ENCODE measurements at regions not wholly inside any gene's neighbourhood (a gene's known extent, or its start where the extent isn't known, plus 50 kb on each side); places are given as distances from the start of the nearest gene placed in this dataset.

- H3K4me3 ChIP-seq (ENCODE audit: low read depth in 1 of 5, low read length in 5 of 5) = no peak overlapping the region
- peaks cover 0 to 7% (median 3%) of the 10 kb centered on the region in 5 donors for H3K9me3 ChIP-seq (ENCODE audit: control insufficient read depth in 5 of 5, low read length in 5 of 5)
- H3K27me3 ChIP-seq (ENCODE audit: control insufficient read depth in 5 of 5, insufficient read depth in 4 of 5, low read length in 5 of 5) = peaks cover 0 to 8% (median 4%) of the 10 kb centered on the region in 5 donors
- H3K4me1 ChIP-seq (ENCODE audit: control insufficient read depth in 5 of 5, insufficient read depth in 5 of 5, low read length in 5 of 5) = no peaks in the 10 kb centered on the region
- H3K9ac ChIP-seq (ENCODE audit: low read length in 5 of 5) = no peak overlapping the region
- no peaks in the 10 kb centered on the region for H3K36me3 ChIP-seq (ENCODE audit: control insufficient read depth in 5 of 5, insufficient read depth in 5 of 5, low read length in 5 of 5)
- no peak overlapping the region for H3K27ac ChIP-seq (ENCODE audit: low read depth, low read length)
Measured at GRCh38 chr22:34702279-34702678, 363.7 kb upstream of the ISX start.

GRCh38 chr22:34709641-34710040 lies 356.3 kb upstream of the ISX start:
- Histone ChIP-seq H3K9me3 (ENCODE audit: control insufficient read depth in 5 of 5, low read length in 5 of 5) (peaks cover 0 to 7% (median 0%) of the 10 kb centered on the region in 5 donors), H3K4me3 (ENCODE audit: low read depth in 1 of 5, low read length in 5 of 5) (no peak overlapping the region), H3K4me1 (ENCODE audit: control insufficient read depth in 5 of 5, insufficient read depth in 5 of 5, low read length in 5 of 5) (no peaks in the 10 kb centered on the region), H3K36me3 (ENCODE audit: control insufficient read depth in 5 of 5, insufficient read depth in 5 of 5, low read length in 5 of 5) (no peaks in the 10 kb centered on the region), H3K27me3 (ENCODE audit: control insufficient read depth in 5 of 5, insufficient read depth in 4 of 5, low read length in 5 of 5) (peaks cover 0 to 5% (median 0%) of the 10 kb centered on the region in 5 donors), H3K27ac (ENCODE audit: low read depth, low read length) (no peak overlapping the region), H3K9ac (ENCODE audit: low read length in 5 of 5) (no peak overlapping the region)

GRCh38 chr22:34722901-34723300 lies 343.1 kb upstream of the ISX start:
- no peak overlapping the region for H3K27ac ChIP-seq (ENCODE audit: low read depth, low read length)
- H3K4me3 ChIP-seq (ENCODE audit: low read depth in 1 of 5, low read length in 5 of 5) = no peak overlapping the region
- no peaks in the 10 kb centered on the region for H3K27me3 ChIP-seq (ENCODE audit: control insufficient read depth in 5 of 5, insufficient read depth in 4 of 5, low read length in 5 of 5)
- no peaks in the 10 kb centered on the region for H3K36me3 ChIP-seq (ENCODE audit: control insufficient read depth in 5 of 5, insufficient read depth in 5 of 5, low read length in 5 of 5)
- H3K4me1 ChIP-seq (ENCODE audit: control insufficient read depth in 5 of 5, insufficient read depth in 5 of 5, low read length in 5 of 5) = no peaks in the 10 kb centered on the region
- peaks cover 0 to 16% (median 13%) of the 10 kb centered on the region in 5 donors for H3K9me3 ChIP-seq (ENCODE audit: control insufficient read depth in 5 of 5, low read length in 5 of 5)
- no peak overlapping the region for H3K9ac ChIP-seq (ENCODE audit: low read length in 5 of 5)

- no peak overlapping the region for H3K9ac ChIP-seq (ENCODE audit: low read length in 5 of 5)
- no peaks in the 10 kb centered on the region for H3K4me1 ChIP-seq (ENCODE audit: control insufficient read depth in 5 of 5, insufficient read depth in 5 of 5, low read length in 5 of 5)
- H3K27ac ChIP-seq (ENCODE audit: low read depth, low read length) = no peak overlapping the region
- H3K9me3 ChIP-seq (ENCODE audit: control insufficient read depth in 5 of 5, low read length in 5 of 5) = peaks cover 2 to 15% (median 4%) of the 10 kb centered on the region in 5 donors
- H3K4me3 ChIP-seq (ENCODE audit: low read depth in 1 of 5, low read length in 5 of 5) = no peak overlapping the region
- H3K27me3 ChIP-seq (ENCODE audit: control insufficient read depth in 5 of 5, insufficient read depth in 4 of 5, low read length in 5 of 5) = peaks cover 0 to 2% (median 0%) of the 10 kb centered on the region in 5 donors
- no peaks in the 10 kb centered on the region for H3K36me3 ChIP-seq (ENCODE audit: control insufficient read depth in 5 of 5, insufficient read depth in 5 of 5, low read length in 5 of 5)
Measured at GRCh38 chr22:34736081-34736480, 329.9 kb upstream of the ISX start.

GRCh38 chr22:34738661-34739400 lies 327.1 kb upstream of the ISX start:
- no peak overlapping the region for H3K4me3 ChIP-seq (ENCODE audit: low read depth in 1 of 5, low read length in 5 of 5)
- no peaks in the 10 kb centered on the region for H3K36me3 ChIP-seq (ENCODE audit: control insufficient read depth in 5 of 5, insufficient read depth in 5 of 5, low read length in 5 of 5)
- H3K4me1 ChIP-seq (ENCODE audit: control insufficient read depth in 5 of 5, insufficient read depth in 5 of 5, low read length in 5 of 5) = no peaks in the 10 kb centered on the region
- peaks cover 1 to 13% (median 2%) of the 10 kb centered on the region in 5 donors for H3K9me3 ChIP-seq (ENCODE audit: control insufficient read depth in 5 of 5, low read length in 5 of 5)
- H3K27me3 ChIP-seq (ENCODE audit: control insufficient read depth in 5 of 5, insufficient read depth in 4 of 5, low read length in 5 of 5) = peaks cover 0 to 2% (median 0%) of the 10 kb centered on the region in 5 donors
- H3K27ac ChIP-seq (ENCODE audit: low read depth, low read length) = no peak overlapping the region
- H3K9ac ChIP-seq (ENCODE audit: low read length in 5 of 5) = no peak overlapping the region

GRCh38 chr22:34743110-34743751 lies 322.7 kb upstream of the ISX start:
- Histone ChIP-seq H3K9me3 (ENCODE audit: control insufficient read depth in 5 of 5, low read length in 5 of 5) (no peaks in the 10 kb centered on the region), H3K36me3 (ENCODE audit: control insufficient read depth in 5 of 5, insufficient read depth in 5 of 5, low read length in 5 of 5) (no peaks in the 10 kb centered on the region), H3K4me3 (ENCODE audit: low read depth in 1 of 5, low read length in 5 of 5) (no peak overlapping the region)

GRCh38 chr22:34760276-34761008 lies 305.5 kb upstream of the ISX start:
- Histone ChIP-seq H3K36me3 (ENCODE audit: control insufficient read depth in 5 of 5, insufficient read depth in 5 of 5, low read length in 5 of 5) (no peaks in the 10 kb centered on the region), H3K4me1 (ENCODE audit: control insufficient read depth in 5 of 5, insufficient read depth in 5 of 5, low read length in 5 of 5) (no peaks in the 10 kb centered on the region), H3K27ac (ENCODE audit: low read depth, low read length) (no peak overlapping the region), H3K9me3 (ENCODE audit: control insufficient read depth in 5 of 5, low read length in 5 of 5) (peaks cover 0 to 4% (median 3%) of the 10 kb centered on the region in 5 donors), H3K27me3 (ENCODE audit: control insufficient read depth in 5 of 5, insufficient read depth in 4 of 5, low read length in 5 of 5) (peaks cover 0 to 7% (median 3%) of the 10 kb centered on the region in 5 donors), H3K4me3 (ENCODE audit: low read depth in 1 of 5, low read length in 5 of 5) (no peak overlapping the region), H3K9ac (ENCODE audit: low read length in 5 of 5) (no peak overlapping the region)

More at GRCh38 chr22:34743110-34743751, 322.7 kb upstream of the ISX start:
- H3K27me3 ChIP-seq (ENCODE audit: control insufficient read depth in 5 of 5, insufficient read depth in 4 of 5, low read length in 5 of 5) = peaks cover 0 to 2% (median 0%) of the 10 kb centered on the region in 5 donors
- H3K9ac ChIP-seq (ENCODE audit: low read length in 5 of 5) = no peak overlapping the region
- H3K4me1 ChIP-seq (ENCODE audit: control insufficient read depth in 5 of 5, insufficient read depth in 5 of 5, low read length in 5 of 5) = no peaks in the 10 kb centered on the region
- H3K27ac ChIP-seq (ENCODE audit: low read depth, low read length) = no peak overlapping the region

- H3K9ac ChIP-seq (ENCODE audit: low read length in 5 of 5) = no peak overlapping the region
- H3K4me1 ChIP-seq (ENCODE audit: control insufficient read depth in 5 of 5, insufficient read depth in 5 of 5, low read length in 5 of 5) = no peaks in the 10 kb centered on the region
Measured at GRCh38 chr22:34761111-34761510, 304.8 kb upstream of the ISX start.

GRCh38 chr22:34763496-34763895 lies 302.5 kb upstream of the ISX start:
- no peaks in the 10 kb centered on the region for H3K4me1 ChIP-seq (ENCODE audit: control insufficient read depth in 5 of 5, insufficient read depth in 5 of 5, low read length in 5 of 5)
- H3K9me3 ChIP-seq (ENCODE audit: control insufficient read depth in 5 of 5, low read length in 5 of 5) = peaks cover 0 to 4% (median 0%) of the 10 kb centered on the region in 5 donors
- peaks cover 0 to 7% (median 3%) of the 10 kb centered on the region in 5 donors for H3K27me3 ChIP-seq (ENCODE audit: control insufficient read depth in 5 of 5, insufficient read depth in 4 of 5, low read length in 5 of 5)
- H3K27ac ChIP-seq (ENCODE audit: low read depth, low read length) = no peak overlapping the region
- no peak overlapping the region for H3K9ac ChIP-seq (ENCODE audit: low read length in 5 of 5)
- H3K4me3 ChIP-seq (ENCODE audit: low read depth in 1 of 5, low read length in 5 of 5) = no peak overlapping the region
- no peaks in the 10 kb centered on the region for H3K36me3 ChIP-seq (ENCODE audit: control insufficient read depth in 5 of 5, insufficient read depth in 5 of 5, low read length in 5 of 5)

More at GRCh38 chr22:34761111-34761510, 304.8 kb upstream of the ISX start:
- H3K36me3 ChIP-seq (ENCODE audit: control insufficient read depth in 5 of 5, insufficient read depth in 5 of 5, low read length in 5 of 5) = no peaks in the 10 kb centered on the region
- H3K27ac ChIP-seq (ENCODE audit: low read depth, low read length) = no peak overlapping the region
- peaks cover 0 to 7% (median 3%) of the 10 kb centered on the region in 5 donors for H3K27me3 ChIP-seq (ENCODE audit: control insufficient read depth in 5 of 5, insufficient read depth in 4 of 5, low read length in 5 of 5)
- peaks cover 0 to 4% (median 3%) of the 10 kb centered on the region in 5 donors for H3K9me3 ChIP-seq (ENCODE audit: control insufficient read depth in 5 of 5, low read length in 5 of 5)
- H3K4me3 ChIP-seq (ENCODE audit: low read depth in 1 of 5, low read length in 5 of 5) = no peak overlapping the region

Data from subcutaneous abdominal adipose tissue (tissue), 5 donors.